HG02759 (cell line): ENCODE measurements at regions not wholly inside any gene's neighbourhood (a gene's known extent, or its start where the extent isn't known, plus 50 kb on each side); places are given as distances from the start of the nearest gene placed in this dataset.
"Not testable (repeated sequence)": the region's sequence is repeated elsewhere in the genome, so short reads cannot be mapped to it uniquely, and the experiment has no call there.

Experiments used
- ATAC-seq: cut with Tn5 transposase; IDR thresholded peaks from one replicate; pipeline ENCODE4 v1.9.1; 2021; ENCODE audit warnings: mild to moderate bottlenecking, moderate library complexity; ENCODE audit not compliant: unreplicated experiment

GRCh38 chr5:177664737-177665136 lies 64.8 kb downstream of the B4GALT7 start:
- ATAC-seq: not testable (repeated sequence)

GRCh38 chr5:177665172-177665571 lies 65.2 kb downstream of the B4GALT7 start:
- not testable (repeated sequence) for ATAC-seq

- not testable (repeated sequence) for ATAC-seq
These were observed 66.0 kb downstream of the B4GALT7 start for GRCh38 chr5:177665960-177666359.

- peak; percentile 32 for ATAC-seq
These were observed 71.3 kb downstream of the B4GALT7 start for GRCh38 chr5:177671035-177671754.

- peak; percentile 80 for ATAC-seq
These were observed 72.1 kb downstream of the B4GALT7 start for GRCh38 chr5:177671755-177672690.
